GM21515 (cell line): ENCODE measurements at regions not wholly inside any gene's neighbourhood (a gene's known extent, or its start where the extent isn't known, plus 50 kb on each side); places are given as distances from the start of the nearest gene placed in this dataset.

ENCODE experiments used
- ATAC-seq: cut with Tn5 transposase; IDR thresholded peaks from one replicate; pipeline ENCODE4 v1.9.1; 2021; ENCODE audit not compliant: unreplicated experiment

DNA sequence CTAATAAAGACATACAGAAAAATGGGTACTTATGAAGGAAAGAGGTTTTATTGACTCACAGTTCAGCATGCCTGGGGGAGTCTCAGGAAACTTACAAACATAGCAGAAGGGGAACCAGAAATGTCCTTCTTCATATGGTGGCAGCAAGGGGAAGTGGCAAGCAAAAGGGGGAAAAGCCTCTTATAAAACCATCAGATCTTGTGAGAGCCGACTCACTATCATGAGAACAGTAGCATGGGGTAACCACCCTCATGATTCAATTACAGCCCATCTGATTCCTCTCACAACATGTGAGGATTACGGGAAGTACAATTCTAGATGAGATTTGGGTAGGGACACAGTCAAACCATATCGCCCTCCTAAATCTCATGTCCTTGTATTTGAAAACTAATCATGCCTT is 1305.4 kb upstream of the SORCS1 start:
- no peak for ATAC-seq

DNA sequence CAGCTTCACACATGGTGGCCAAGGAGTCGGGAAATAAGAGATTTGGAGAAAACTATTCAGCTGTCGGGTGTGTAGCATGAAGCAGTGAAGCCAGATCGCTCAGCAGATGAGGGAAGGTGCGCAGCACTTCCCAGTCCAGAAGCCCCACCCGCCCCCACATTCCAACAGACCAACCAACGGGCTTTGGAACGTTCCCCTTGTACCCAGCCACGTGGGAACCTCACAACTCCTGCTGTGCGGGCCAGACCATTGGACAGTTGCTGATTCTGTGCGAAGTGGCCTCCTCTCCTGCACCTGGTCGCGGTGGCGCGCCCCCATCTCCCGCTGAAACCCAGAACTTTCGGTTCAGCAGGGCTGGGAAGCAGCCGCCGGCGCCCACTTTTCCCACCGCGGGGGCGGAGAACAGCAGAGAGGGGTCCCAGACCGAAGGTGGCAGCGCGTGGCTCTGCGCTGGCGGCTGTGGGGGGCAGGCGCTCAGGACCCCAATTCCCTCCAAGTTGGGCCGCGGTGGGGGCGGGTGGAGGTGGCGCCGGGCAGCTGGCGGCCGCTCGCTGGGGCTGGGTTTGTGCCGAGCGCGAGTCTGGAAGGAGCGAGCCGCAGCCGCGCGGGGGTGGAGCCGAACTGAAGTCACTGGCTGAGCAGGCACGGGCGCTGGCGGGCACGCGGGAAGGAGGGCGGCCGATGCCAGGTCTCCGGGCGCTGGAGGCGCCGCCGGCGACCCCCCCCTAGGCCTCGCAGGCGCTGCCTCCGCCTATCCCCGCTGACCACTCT is 1301.5 kb upstream of the SORCS1 start:
- no peak for ATAC-seq

DNA sequence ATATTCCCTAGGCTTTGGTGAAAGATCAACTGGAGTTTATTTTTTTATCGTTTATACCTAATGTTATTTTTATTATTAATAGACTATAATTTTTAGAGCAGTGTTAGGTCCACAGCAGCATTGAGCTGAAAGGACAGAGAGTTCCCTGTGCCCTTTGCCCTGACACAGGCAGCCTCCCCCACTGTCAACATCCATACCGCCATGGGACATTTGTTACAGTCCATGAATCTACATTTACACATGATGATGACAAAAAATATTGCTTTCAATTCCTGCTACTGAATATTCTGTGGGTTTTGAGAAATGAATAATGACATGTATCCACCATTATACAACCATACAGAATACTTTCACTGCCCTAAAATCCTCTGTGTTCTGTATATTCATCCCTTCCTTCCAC is 1297.5 kb upstream of the SORCS1 start:
- no peak for ATAC-seq

DNA sequence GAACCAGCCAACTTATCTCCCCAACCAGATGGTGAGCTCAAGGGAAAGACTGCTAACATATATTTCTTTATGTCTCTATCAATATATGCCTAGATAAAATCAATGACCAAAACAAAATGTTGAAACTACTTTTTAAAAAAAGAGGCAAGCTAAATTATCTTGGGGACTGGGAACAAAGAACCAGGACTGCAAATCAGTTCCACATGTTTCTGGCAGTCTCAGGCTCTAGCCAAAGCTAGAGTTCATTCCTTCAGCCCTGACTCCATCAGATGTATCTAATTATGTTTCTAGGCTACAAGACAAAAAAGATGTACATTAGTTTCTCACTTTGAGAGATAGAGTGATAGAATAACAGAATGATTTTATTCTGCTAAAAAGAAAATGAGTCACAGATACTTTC is 1290.3 kb upstream of the SORCS1 start:
- no peak for ATAC-seq

DNA sequence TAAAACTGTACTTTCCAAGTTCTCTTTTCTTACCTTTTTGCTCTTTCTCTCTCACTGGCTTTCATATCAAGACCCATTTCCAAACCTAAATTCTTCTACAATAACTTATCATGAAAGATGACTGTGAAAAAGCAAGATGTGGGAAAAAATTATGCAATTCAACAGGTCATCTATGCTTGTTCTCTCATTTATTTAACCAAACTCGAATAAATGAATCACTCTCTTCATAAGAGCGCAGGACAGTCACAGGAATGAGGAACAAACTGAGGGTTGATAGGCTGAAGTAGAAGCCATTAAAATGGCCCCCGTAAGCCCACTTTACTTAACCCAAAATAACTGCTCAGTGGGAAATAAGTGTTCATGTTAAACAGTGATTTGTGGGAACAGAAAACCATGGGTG is 1289.7 kb upstream of the SORCS1 start:
- no peak for ATAC-seq

DNA sequence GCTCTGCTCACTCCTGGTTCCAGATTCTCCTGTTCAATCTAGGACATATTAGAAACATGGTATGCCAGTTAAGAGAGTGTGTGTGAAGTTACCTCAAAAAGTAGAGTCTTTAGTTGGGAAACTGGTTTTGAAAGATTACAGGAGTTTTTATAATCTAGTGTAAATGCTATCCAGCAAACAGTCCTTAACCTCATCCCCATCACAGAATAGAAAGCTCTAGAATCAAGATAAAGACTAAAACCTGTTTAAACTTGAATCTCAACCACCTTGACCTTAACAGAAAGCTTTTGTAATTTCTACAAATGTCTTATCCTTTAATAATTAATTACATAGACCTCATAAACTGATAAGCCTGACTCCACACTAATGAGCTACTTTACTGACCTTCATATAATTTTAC is 1288.7 kb upstream of the SORCS1 start:
- no peak for ATAC-seq

DNA sequence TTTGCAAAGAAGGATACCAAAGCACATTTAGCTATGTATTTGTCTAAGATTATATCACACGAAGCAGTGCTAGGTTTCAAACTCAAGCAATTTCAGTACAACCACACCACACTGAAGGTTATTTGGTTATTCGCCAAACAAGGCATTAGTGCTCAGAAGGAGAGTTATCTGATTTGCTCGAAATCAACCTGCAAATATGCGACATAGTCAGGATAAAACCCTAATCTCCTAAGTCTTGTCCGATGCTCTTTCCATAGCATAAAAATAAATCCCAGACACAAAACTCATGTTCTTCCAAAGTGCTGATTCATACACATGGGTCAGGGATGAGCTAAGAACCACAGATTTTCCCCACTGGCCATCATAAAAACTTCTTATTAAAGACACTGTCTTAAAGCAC is 1288.0 kb upstream of the SORCS1 start:
- ATAC-seq: no peak

DNA sequence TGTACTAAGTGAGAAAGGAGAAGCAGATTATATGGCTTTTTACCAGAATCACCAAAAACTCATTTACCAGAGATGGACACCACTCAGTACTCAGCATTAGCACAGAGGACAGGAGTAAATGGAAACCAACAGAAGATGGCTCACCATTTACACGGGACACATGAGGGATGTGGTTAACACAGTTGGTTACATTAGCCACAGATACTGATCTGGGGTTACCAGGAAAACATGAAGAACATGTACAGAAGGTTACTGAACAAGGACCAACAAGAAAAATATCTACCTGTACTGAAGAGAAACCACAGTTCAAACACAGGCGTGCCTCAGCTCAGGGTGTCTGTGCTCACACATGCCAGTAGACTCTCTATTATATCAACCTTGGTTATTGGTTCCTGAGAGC is 1285.8 kb upstream of the SORCS1 start:
- no peak for ATAC-seq

DNA sequence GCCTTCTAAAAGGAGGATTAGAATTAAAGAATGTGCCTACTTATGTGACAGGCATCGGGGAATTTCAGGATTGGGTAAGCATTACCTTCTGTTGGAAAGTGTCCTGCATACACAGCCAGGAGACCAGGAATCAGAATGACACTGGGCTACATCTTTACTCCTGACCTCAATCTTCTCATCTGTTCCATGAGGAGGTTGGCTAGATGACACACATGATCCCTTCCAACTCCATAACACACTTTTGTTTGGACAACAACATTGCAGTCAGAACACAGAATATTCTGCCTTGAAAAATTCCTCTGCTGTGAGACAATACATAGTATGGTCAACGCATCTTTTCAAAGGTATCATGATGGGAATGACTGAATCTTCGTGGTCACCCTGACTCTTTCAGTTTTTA is 1281.2 kb upstream of the SORCS1 start:
- no peak for ATAC-seq

DNA sequence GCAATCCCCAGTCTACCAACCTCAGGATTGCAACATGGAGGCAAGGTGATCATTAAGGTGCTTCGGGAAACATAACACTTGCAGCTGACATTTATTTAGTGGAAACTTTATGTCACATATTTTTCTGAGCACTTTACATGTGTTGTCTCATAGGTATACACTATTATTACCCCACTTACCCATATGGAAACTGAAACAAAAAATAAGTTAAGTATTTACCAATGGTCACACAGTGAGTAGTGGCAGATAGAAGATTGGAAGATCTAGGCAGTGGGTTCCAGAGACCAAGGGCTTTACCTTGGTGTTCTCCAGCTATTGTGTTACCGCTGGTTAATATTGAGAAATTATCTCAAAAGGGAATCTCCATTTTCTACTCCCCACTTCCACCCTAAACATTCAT is 1279.1 kb upstream of the SORCS1 start:
- no peak for ATAC-seq

DNA sequence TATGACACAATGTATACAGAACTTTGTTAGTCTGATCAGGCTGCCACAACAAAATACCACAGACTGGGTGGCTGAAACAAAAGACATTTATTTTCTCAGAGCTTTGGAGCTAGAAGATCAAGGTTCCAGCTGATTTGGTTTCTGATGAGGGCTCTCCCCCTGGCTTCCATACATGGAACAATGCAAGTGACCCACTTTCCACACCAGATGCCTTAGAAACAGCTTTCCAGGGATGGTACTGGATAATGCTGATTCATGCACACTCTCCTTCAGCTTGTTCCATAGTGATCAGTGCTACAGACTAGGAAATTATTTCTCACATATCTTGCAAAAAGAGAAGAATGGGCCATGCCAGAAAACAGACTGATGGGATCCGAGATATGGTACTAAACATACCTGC is 1274.9 kb upstream of the SORCS1 start:
- no peak for ATAC-seq

DNA sequence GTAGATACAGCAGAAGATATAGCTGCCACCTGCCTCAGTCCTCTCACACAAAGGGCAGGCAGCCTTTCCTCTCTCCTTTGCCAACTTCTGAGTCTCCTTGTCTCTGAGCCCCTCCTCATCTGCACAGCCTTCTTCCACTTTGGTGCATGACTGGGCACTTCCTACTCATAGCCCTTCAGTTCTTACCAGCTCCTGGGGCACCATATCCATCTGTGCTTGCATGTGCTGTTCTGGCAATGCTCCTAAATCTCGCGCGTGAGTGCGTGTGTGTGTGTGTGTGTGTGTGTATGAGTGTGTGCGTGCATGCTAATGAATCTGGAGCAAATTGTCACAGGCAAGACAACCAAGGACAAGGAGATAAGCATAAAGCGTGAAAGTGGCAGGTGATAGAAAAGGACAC is 1271.6 kb upstream of the SORCS1 start:
- ATAC-seq: no peak

DNA sequence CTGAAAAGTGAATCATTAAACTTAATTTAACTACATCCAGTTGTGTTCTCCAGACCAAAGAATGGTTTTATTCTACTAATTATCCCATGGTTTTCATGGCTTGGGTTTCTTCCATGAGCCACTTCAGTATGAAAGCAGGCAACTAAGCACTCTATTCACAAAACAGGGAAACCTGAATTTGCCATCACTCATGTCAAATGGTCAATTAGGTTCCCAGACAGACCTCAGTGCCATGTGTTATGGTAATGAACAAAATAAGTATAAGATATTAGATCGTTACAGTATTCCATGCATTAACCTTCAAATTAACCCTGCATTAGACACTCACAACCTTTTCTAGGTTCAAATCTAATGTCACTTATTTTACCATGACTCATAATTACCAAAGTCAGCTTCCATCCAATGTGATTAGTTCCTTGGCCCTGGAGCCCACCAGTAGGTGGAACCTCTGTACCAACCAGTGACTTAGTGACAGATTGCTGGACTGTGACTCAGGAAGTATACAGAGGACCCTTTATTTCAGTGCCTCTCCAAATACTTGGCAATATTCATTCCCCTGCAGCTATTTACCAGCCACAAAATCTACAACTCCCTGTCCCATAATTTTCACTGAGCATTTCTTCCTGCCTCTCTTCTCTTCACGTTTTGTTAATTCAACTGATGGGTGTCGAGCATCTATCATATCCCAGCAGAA is 1270.2 kb upstream of the SORCS1 start:
- no peak for ATAC-seq

DNA sequence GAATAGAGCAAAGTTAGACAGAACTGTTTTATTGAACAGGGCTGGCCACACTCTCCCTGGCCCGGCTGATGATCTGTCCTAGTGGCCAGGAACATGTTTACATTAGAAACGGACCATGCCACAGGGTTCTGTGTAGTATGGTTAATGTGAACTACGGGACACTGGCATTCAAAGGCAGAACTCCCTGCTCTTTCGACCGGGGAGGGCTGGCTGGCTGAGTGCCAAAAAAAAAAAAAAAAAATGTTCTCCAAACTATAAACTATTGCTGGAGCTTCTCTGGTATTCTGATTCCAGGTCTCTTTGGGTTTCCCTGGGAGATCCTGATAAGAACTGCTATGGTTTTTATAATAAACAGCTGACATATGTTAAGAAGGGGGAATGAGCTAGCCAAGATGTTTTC is 1262.6 kb upstream of the SORCS1 start:
- ATAC-seq: no peak

DNA sequence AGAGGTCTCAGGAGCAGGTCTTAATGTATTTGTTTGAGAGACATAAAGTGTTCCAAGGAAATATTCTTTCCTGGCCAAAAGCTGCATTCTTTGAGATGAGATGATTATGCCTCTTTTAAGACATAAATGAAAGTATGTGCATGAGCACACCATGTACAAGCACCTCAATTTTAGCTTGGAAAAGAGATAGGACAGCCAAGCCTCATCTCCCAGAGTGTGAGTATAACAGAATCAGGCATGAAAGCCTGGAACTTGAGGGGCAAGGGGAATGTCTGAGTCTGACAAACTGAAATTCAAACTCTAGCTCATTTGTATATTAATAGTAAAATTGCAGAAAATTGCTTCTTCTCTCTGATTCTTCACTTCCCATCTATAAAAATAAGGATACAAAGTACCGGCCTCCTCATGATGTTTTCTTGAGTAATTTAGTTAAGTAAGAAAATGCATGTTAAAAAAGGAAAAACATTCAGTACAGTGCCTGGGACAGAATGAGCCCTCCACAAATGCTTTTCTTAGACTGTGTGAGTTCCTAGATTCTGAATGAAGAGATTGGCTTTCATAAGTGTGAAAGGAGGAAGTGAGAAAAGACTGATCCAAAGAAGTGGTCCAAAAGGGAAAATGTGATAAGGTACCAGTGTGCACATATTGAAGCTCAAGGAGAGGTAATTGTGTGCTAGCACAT is 1260.9 kb upstream of the SORCS1 start:
- ATAC-seq: no peak

DNA sequence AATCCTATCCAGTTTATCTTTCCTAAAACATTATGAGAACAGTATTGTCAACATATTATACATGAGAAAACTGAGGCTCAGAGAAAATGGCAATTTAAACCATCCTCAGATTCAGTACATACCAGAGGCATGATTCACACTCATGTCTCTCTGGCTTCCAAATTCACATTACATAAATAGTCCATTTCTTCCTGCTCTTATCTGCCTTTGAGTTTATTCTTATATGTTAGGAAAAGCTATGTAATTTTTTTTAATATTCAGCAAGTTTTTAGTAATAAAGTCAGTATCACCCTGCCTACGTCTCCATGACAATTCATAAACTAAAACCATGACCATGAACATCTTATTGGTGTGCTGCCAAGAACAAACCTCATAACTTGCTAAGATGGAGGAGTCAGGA is 1260.2 kb upstream of the SORCS1 start:
- ATAC-seq: no peak

DNA sequence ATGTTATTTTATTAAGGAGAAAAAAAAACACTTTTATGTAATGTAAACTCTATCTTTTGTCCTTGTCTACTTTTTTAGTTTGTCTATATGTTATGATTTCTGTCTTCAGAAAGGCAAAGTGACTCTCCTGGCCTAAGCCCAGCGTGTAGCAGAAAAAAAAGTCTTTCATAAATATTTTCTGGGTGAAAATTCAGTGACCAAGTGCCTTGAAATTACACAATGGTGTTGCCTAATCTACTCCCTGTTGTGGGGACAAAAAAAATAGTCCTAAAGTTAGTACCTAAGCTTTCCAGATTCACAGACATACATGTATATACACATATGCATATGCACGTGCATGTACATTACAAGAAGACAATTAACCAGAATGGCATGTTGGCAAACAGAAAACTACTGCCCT is 1257.8 kb upstream of the SORCS1 start:
- ATAC-seq: no peak

DNA sequence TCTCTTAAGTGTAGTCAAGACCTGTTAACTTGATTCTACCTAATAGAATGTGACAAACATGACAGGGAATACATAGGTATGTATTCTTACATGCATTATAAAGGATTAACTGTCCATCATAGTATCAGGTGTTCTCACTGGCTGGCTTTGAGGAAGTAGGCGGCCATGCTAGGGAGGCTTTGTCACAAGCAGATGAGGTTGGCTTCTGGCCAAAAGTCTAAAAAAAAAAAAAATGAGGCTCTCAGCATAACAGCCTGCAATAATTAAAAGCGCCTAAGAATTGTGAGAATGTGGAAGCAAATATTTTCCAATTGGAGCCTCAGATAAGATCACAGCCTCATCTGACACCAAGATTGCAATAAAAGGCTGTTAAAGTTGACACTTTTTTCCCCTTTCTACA is 1256.8 kb upstream of the SORCS1 start:
- ATAC-seq: no peak

DNA sequence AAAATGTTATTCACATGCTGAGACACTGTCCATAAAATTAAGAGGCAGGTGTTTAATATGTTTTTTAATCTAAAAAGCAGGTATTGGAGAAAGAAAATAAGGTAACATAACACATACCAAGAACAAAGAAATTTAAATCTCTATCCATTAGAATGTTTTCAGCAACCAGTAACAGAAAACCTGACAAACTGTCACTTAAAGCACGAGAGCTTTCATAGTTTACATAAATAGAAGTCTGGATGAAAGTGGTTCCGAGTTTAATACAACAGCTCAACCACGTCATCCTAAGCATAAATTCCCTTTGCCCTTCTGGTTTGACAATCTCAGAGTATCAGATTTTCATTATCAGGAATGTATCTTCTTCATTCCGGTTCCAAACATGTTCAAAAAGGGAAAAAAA is 1249.4 kb upstream of the SORCS1 start:
- ATAC-seq: no peak

DNA sequence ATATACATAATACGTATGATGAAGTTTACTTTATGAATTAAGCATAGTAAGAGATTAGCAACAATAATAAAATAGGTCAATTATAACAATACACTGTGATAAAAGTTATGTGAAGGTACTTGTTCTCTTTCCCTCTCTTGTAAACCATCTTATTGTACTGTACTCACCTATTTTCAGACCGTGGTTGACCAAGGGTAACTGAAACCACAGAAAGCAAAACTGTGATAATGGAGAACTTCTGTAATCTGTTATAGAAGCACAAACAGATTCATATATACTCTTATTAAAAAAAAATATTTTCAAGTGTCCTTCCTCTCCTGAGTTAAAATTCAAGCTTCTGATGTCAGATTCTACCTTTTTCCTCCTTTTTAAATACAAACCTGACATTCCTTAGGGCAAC is 1247.8 kb upstream of the SORCS1 start:
- ATAC-seq: no peak

DNA sequence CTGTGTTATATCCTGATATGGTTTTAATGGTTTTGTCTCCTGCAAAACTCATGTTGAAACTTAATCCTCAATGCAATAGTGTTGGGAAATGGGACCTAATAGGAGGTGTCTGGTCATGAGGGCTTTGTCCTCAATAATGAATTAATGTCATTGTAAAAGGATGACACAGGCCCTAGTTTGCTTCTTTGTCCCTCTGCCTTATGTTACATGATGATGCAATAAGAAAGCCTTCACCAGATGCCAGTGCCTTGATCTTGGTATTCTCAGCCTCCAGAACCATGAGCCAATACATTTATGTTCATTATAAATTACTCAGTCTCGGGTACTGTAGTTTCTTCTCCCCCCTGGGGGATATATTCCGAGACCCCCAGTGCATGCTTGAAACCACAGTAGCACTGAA is 1247.4 kb upstream of the SORCS1 start:
- no peak for ATAC-seq

DNA sequence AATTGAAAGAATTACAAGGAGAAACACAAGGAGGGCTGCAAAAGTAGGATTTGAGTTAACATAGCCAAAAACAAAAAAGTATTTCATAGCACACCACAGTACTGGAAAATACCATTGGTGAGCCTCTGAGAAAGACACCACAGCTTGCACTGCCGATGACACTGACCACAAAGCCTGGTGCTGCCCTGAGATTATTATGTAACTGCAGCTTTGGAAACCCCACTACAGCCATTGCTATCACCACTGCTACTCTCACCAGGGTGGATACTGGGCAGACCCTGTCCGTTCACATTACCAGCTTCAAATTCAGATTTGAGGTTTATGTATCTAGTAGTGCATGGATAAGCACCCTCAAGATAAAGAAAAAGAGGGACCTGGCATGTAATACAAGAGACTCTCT is 1246.7 kb upstream of the SORCS1 start:
- ATAC-seq: no peak
